ENCODE measurements at regions not wholly inside any gene's neighbourhood (a gene's known extent, or its start where the extent isn't known, plus 50 kb on each side); places are given as distances from the start of the nearest gene placed in this dataset.

GRCh38 chr2:17030047-17030446 is 364.4 kb upstream of the CYRIA start:
- TF ChIP-seq CTCF (IDR thresholded peaks at IDR 0.05): no peak
- TF ChIP-seq POLR2A (IDR thresholded peaks at IDR 0.05): no peak
- Histone ChIP-seq H3K4me3 (no peak overlapping the region), H3K27ac (no peak overlapping the region), H3K9me3 (no peaks in the 10 kb centered on the region), H3K27me3 (no peaks in the 10 kb centered on the region), H3K4me1 (no peaks in the 10 kb centered on the region), H3K36me3 (ENCODE audit: low read depth, missing control alignments) (no peaks in the 10 kb centered on the region)
- WGBS, 2 donors: 27 to 44% methylated on average over 2 of the region's 2 CpGs
- no peak for DNase-seq
- intact Hi-C loops (cut with DNase I; ENCODE audit: low total_unique reads): no loop called here

- H3K27me3 ChIP-seq: no peaks in the 10 kb centered on the region
- DNase-seq: no peak
- no peaks in the 10 kb centered on the region for H3K9me3 ChIP-seq
- no peak overlapping the region for H3K4me3 ChIP-seq
- no peak for TF ChIP-seq CTCF (IDR thresholded peaks at IDR 0.05)
- TF ChIP-seq POLR2A (IDR thresholded peaks at IDR 0.05): no peak
- WGBS, 2 donors: 33 to 45% methylated on average over 3 of the region's 3 CpGs
- no peaks in the 10 kb centered on the region for H3K4me1 ChIP-seq
- no peak overlapping the region for H3K27ac ChIP-seq
- intact Hi-C loops (cut with DNase I; ENCODE audit: low total_unique reads): no loop called here
- no peaks in the 10 kb centered on the region for H3K36me3 ChIP-seq (ENCODE audit: low read depth, missing control alignments)
Observed at GRCh38 chr2:17012297-17012696, 346.7 kb upstream of the CYRIA start.

GRCh38 chr2:17010104-17010503 is 344.5 kb upstream of the CYRIA start:
- Histone ChIP-seq H3K4me3 (no peak overlapping the region), H3K9me3 (no peaks in the 10 kb centered on the region), H3K4me1 (no peaks in the 10 kb centered on the region), H3K36me3 (ENCODE audit: low read depth, missing control alignments) (no peaks in the 10 kb centered on the region), H3K27me3 (no peaks in the 10 kb centered on the region), H3K27ac (no peak overlapping the region)
- intact Hi-C loops (cut with DNase I; ENCODE audit: low total_unique reads): no loop called here
- WGBS, 2 donors: 90 to 95% methylated on average over 2 of the region's 2 CpGs
- TF ChIP-seq CTCF (IDR thresholded peaks at IDR 0.05): no peak
- TF ChIP-seq POLR2A (IDR thresholded peaks at IDR 0.05): no peak
- DNase-seq: no peak

- no peaks in the 10 kb centered on the region for H3K27me3 ChIP-seq
- no peaks in the 10 kb centered on the region for H3K36me3 ChIP-seq (ENCODE audit: low read depth, missing control alignments)
- no peak overlapping the region for H3K27ac ChIP-seq
- intact Hi-C loops (cut with DNase I; ENCODE audit: low total_unique reads): no loop called here
- WGBS, 2 donors: 90 to 93% methylated on average over 1 of the region's 1 CpG
- no peak overlapping the region for H3K4me3 ChIP-seq
- TF ChIP-seq POLR2A (IDR thresholded peaks at IDR 0.05): no peak
- no peak for TF ChIP-seq CTCF (IDR thresholded peaks at IDR 0.05)
- H3K9me3 ChIP-seq: no peaks in the 10 kb centered on the region
- no peaks in the 10 kb centered on the region for H3K4me1 ChIP-seq
- no peak for DNase-seq
Observed at GRCh38 chr2:17000184-17000482, 334.5 kb upstream of the CYRIA start.

- WGBS, 2 donors: 83 to 88% methylated on average over 6 of the region's 6 CpGs
- Histone ChIP-seq H3K36me3 (ENCODE audit: low read depth, missing control alignments) (no peaks in the 10 kb centered on the region), H3K9me3 (no peaks in the 10 kb centered on the region), H3K27me3 (no peaks in the 10 kb centered on the region), H3K4me1 (no peaks in the 10 kb centered on the region), H3K4me3 (no peak overlapping the region), H3K27ac (no peak overlapping the region)
- TF ChIP-seq POLR2A (IDR thresholded peaks at IDR 0.05) (no peak), CTCF (IDR thresholded peaks at IDR 0.05) (no peak)
- intact Hi-C loops (cut with DNase I; ENCODE audit: low total_unique reads): no loop called here
- DNase-seq: no peak
Observed at GRCh38 chr2:16999347-17000183, 333.9 kb upstream of the CYRIA start.

Measured in testis (tissue), 2 donors.